HG02973 (cell line): ENCODE measurements at regions not wholly inside any gene's neighbourhood (a gene's known extent, or its start where the extent isn't known, plus 50 kb on each side); places are given as distances from the start of the nearest gene placed in this dataset.

Experiments
- ATAC-seq: cut with Tn5 transposase; IDR thresholded peaks from one replicate; pipeline ENCODE4 v1.9.1; 2021; ENCODE audit warnings: moderate library complexity; ENCODE audit not compliant: unreplicated experiment

GRCh38 chr5:161134956-161135355 is 282.9 kb upstream of the ATP10B start:
- no peak for ATAC-seq

- no peak for ATAC-seq
Observed at GRCh38 chr5:161134083-161134482, 282.1 kb upstream of the ATP10B start.

GRCh38 chr5:161115941-161116340 is 263.9 kb upstream of the ATP10B start:
- ATAC-seq = no peak

- ATAC-seq = no peak
Observed at GRCh38 chr5:161112371-161112770, 260.4 kb upstream of the ATP10B start.

- ATAC-seq = no peak
Observed at GRCh38 chr5:161105525-161105924, 253.5 kb upstream of the ATP10B start.

GRCh38 chr5:161098516-161098915 is 246.5 kb upstream of the ATP10B start:
- no peak for ATAC-seq

- no peak for ATAC-seq
Observed at GRCh38 chr5:161096581-161096980, 244.6 kb upstream of the ATP10B start.

- ATAC-seq = no peak
Observed at GRCh38 chr5:161095953-161096352, 243.9 kb upstream of the ATP10B start.

GRCh38 chr5:161094411-161094810 is 242.4 kb upstream of the ATP10B start:
- no peak for ATAC-seq

- ATAC-seq = no peak
Observed at GRCh38 chr5:161093100-161093499, 241.1 kb upstream of the ATP10B start.

- ATAC-seq = no peak
Observed at GRCh38 chr5:161089569-161089968, 237.6 kb upstream of the ATP10B start.

GRCh38 chr5:161086461-161086860 is 234.4 kb upstream of the ATP10B start:
- ATAC-seq = no peak

GRCh38 chr5:161085056-161085455 is 233.0 kb upstream of the ATP10B start:
- ATAC-seq = no peak

GRCh38 chr5:161084115-161084514 is 232.1 kb upstream of the ATP10B start:
- ATAC-seq = no peak

GRCh38 chr5:161078793-161079192 is 226.8 kb upstream of the ATP10B start:
- no peak for ATAC-seq

GRCh38 chr5:161077936-161078545 is 226.0 kb upstream of the ATP10B start:
- ATAC-seq = no peak

- no peak for ATAC-seq
Observed at GRCh38 chr5:161077496-161077895, 225.5 kb upstream of the ATP10B start.

GRCh38 chr5:161064781-161065180 is 212.8 kb upstream of the ATP10B start:
- no peak for ATAC-seq

- no peak for ATAC-seq
Observed at GRCh38 chr5:161064297-161064696, 212.3 kb upstream of the ATP10B start.

GRCh38 chr5:161058781-161059180 is 206.8 kb upstream of the ATP10B start:
- no peak for ATAC-seq

- ATAC-seq = no peak
Observed at GRCh38 chr5:161051920-161052500, 200.0 kb upstream of the ATP10B start.

GRCh38 chr5:161047024-161047423 is 195.0 kb upstream of the ATP10B start:
- ATAC-seq = no peak

- no peak for ATAC-seq
Observed at GRCh38 chr5:161042862-161043261, 190.9 kb upstream of the ATP10B start.
